Stomach (tissue), 4 donors: ENCODE measurements at regions not wholly inside any gene's neighbourhood (a gene's known extent, or its start where the extent isn't known, plus 50 kb on each side); places are given as distances from the start of the nearest gene placed in this dataset.

Experiments used
- CTCF ChIP-seq, 7 experiments: fragments of 450-650 bp in 4 of 7; fragments of 200-600 bp in 3 of 7; sonication (generic) in 3 of 7; IDR thresholded peaks; one replicate each; pipeline ENCODE4 v1.5.1; 2016 to 2019; ENCODE audit warnings: antibody characterized with exemption in 7 of 7, control low read depth in 2 of 7, mild to moderate bottlenecking in 1 of 7
- POLR2A ChIP-seq, 4 donors: fragments of 450-650 bp; IDR thresholded peaks; one replicate each; pipeline ENCODE4 v1.6.1; 2016; ENCODE audit warnings: antibody characterized with exemption in 4 of 4, control low read depth in 2 of 4, mild to moderate bottlenecking in 1 of 4, moderate library complexity in 1 of 4
- POLR2AphosphoS5 ChIP-seq, 3 donors: sonication (generic); formaldehyde crosslinking; IDR thresholded peaks; one replicate each; pipeline ENCODE4 v1.6.1; 2016; ENCODE audit warnings: antibody characterized with exemption in 3 of 3

- no peak for TF ChIP-seq CTCF (IDR thresholded peaks at IDR 0.05)
- TF ChIP-seq POLR2A (IDR thresholded peaks at IDR 0.05) = no peak
- TF ChIP-seq POLR2AphosphoS5 (IDR thresholded peaks at IDR 0.05) = no peak
These were observed 694.0 kb downstream of the KCTD8 start for GRCh38 chr4:43754566-43754965.
